ENCODE measurements at regions not wholly inside any gene's neighbourhood (a gene's known extent, or its start where the extent isn't known, plus 50 kb on each side); places are given as distances from the start of the nearest gene placed in this dataset.
A peak's percentile ranks its signal among the peaks of the same experiment; 100 is the strongest.
"Not testable (repeated sequence)": the region's sequence is repeated elsewhere in the genome, so short reads cannot be mapped to it uniquely, and the experiment has no call there.

- Histone ChIP-seq H3K27ac (ENCODE audit: low read depth, low read length) (no peak overlapping the region), H3K4me3 (ENCODE audit: low read depth in 1 of 2, low read length in 2 of 2) (no peak overlapping the region), H3K27me3 (ENCODE audit: control insufficient read depth in 1 of 2, insufficient read depth in 2 of 2, low read length in 2 of 2) (no peaks in the 10 kb centered on the region), H3K9ac (ENCODE audit: low read depth in 1 of 2, low read length in 2 of 2) (no peak overlapping the region), H3K36me3 (ENCODE audit: control insufficient read depth in 1 of 2, insufficient read depth in 2 of 2, low read length in 2 of 2) (no peaks in the 10 kb centered on the region), H3K4me1 (ENCODE audit: control insufficient read depth in 1 of 2, insufficient read depth in 2 of 2, low read length in 2 of 2) (no peaks in the 10 kb centered on the region), H3K9me3 (ENCODE audit: control insufficient read depth in 1 of 2, low read length in 2 of 2) (no peaks in the 10 kb centered on the region)
These were observed 95.8 kb upstream of the GOLGA8J start for GRCh38 chr15:29986946-29987345.

GRCh38 chr15:29978411-29979382 lies 104.1 kb upstream of the GOLGA8J start:
- Histone ChIP-seq H3K4me1 (ENCODE audit: control insufficient read depth in 1 of 2, insufficient read depth in 2 of 2, low read length in 2 of 2) (no peaks in the 10 kb centered on the region), H3K36me3 (ENCODE audit: control insufficient read depth in 1 of 2, insufficient read depth in 2 of 2, low read length in 2 of 2) (no peaks in the 10 kb centered on the region), H3K9me3 (ENCODE audit: control insufficient read depth in 1 of 2, low read length in 2 of 2) (no peaks in the 10 kb centered on the region), H3K4me3 (ENCODE audit: low read depth in 1 of 2, low read length in 2 of 2) (no peak overlapping the region), H3K27ac (ENCODE audit: low read depth, low read length) (no peak overlapping the region), H3K27me3 (ENCODE audit: control insufficient read depth in 1 of 2, insufficient read depth in 2 of 2, low read length in 2 of 2) (peaks cover 0 to 6% of the 10 kb centered on the region in 2 donors), H3K9ac (ENCODE audit: low read depth in 1 of 2, low read length in 2 of 2) (no peak overlapping the region)

- peaks cover 13 to 34% of the 10 kb centered on the region in 2 donors for H3K27me3 ChIP-seq (ENCODE audit: control insufficient read depth in 1 of 2, insufficient read depth in 2 of 2, low read length in 2 of 2)
- H3K9ac ChIP-seq (ENCODE audit: low read depth in 1 of 2, low read length in 2 of 2); H3K4me3 ChIP-seq (ENCODE audit: low read depth in 1 of 2, low read length in 2 of 2); H3K27ac ChIP-seq (ENCODE audit: low read depth, low read length); H3K4me1 ChIP-seq (ENCODE audit: control insufficient read depth in 1 of 2, insufficient read depth in 2 of 2, low read length in 2 of 2); H3K36me3 ChIP-seq (ENCODE audit: control insufficient read depth in 1 of 2, insufficient read depth in 2 of 2, low read length in 2 of 2); H3K9me3 ChIP-seq (ENCODE audit: control insufficient read depth in 1 of 2, low read length in 2 of 2): not testable (repeated sequence)
These were observed 108.7 kb upstream of the GOLGA8J start for GRCh38 chr15:29974056-29974455.

- no peak overlapping the region for H3K27ac ChIP-seq (ENCODE audit: low read depth, low read length)
These were observed 110.7 kb upstream of the GOLGA8J start for GRCh38 chr15:29972051-29972450.

GRCh38 chr15:29970402-29970695 lies 112.4 kb upstream of the GOLGA8J start:
- H3K9me3 ChIP-seq (ENCODE audit: control insufficient read depth in 1 of 2, low read length in 2 of 2) = peaks cover 0 to 7% of the 10 kb centered on the region in 2 donors
- no peak overlapping the region for H3K27ac ChIP-seq (ENCODE audit: low read depth, low read length)
- no peak overlapping the region for H3K4me3 ChIP-seq (ENCODE audit: low read depth in 1 of 2, low read length in 2 of 2)
- peaks cover 3% of the 10 kb centered on the region in 2 donors for H3K4me1 ChIP-seq (ENCODE audit: control insufficient read depth in 1 of 2, insufficient read depth in 2 of 2, low read length in 2 of 2)
- peaks cover 29 to 40% of the 10 kb centered on the region in 2 donors for H3K27me3 ChIP-seq (ENCODE audit: control insufficient read depth in 1 of 2, insufficient read depth in 2 of 2, low read length in 2 of 2)
- no peaks in the 10 kb centered on the region for H3K36me3 ChIP-seq (ENCODE audit: control insufficient read depth in 1 of 2, insufficient read depth in 2 of 2, low read length in 2 of 2)
- no peak overlapping the region for H3K9ac ChIP-seq (ENCODE audit: low read depth in 1 of 2, low read length in 2 of 2)

More at GRCh38 chr15:29972051-29972450, 110.7 kb upstream of the GOLGA8J start:
- peaks cover 25 to 40% of the 10 kb centered on the region in 2 donors for H3K27me3 ChIP-seq (ENCODE audit: control insufficient read depth in 1 of 2, insufficient read depth in 2 of 2, low read length in 2 of 2)
- H3K4me3 ChIP-seq (ENCODE audit: low read depth in 1 of 2, low read length in 2 of 2) = no peak overlapping the region
- H3K36me3 ChIP-seq (ENCODE audit: control insufficient read depth in 1 of 2, insufficient read depth in 2 of 2, low read length in 2 of 2) = no peaks in the 10 kb centered on the region
- H3K4me1 ChIP-seq (ENCODE audit: control insufficient read depth in 1 of 2, insufficient read depth in 2 of 2, low read length in 2 of 2) = peaks cover 3% of the 10 kb centered on the region in 2 donors
- peaks cover 0 to 7% of the 10 kb centered on the region in 2 donors for H3K9me3 ChIP-seq (ENCODE audit: control insufficient read depth in 1 of 2, low read length in 2 of 2)
- no peak overlapping the region for H3K9ac ChIP-seq (ENCODE audit: low read depth in 1 of 2, low read length in 2 of 2)

GRCh38 chr15:29969562-29970401 lies 113.0 kb upstream of the GOLGA8J start:
- peaks cover 3% of the 10 kb centered on the region in 2 donors for H3K4me1 ChIP-seq (ENCODE audit: control insufficient read depth in 1 of 2, insufficient read depth in 2 of 2, low read length in 2 of 2)
- no peak overlapping the region for H3K9ac ChIP-seq (ENCODE audit: low read depth in 1 of 2, low read length in 2 of 2)

GRCh38 chr15:29968895-29969561 lies 113.7 kb upstream of the GOLGA8J start:
- peak overlapping the region in 1 of 2 donors; percentile 43 for H3K4me3 ChIP-seq (ENCODE audit: low read depth in 1 of 2, low read length in 2 of 2)
- no peak overlapping the region for H3K27ac ChIP-seq (ENCODE audit: low read depth, low read length)
- H3K9me3 ChIP-seq (ENCODE audit: control insufficient read depth in 1 of 2, low read length in 2 of 2) = peaks cover 0 to 7% of the 10 kb centered on the region in 2 donors
- H3K4me1 ChIP-seq (ENCODE audit: control insufficient read depth in 1 of 2, insufficient read depth in 2 of 2, low read length in 2 of 2) = peaks cover 3% of the 10 kb centered on the region in 2 donors
- no peak overlapping the region for H3K9ac ChIP-seq (ENCODE audit: low read depth in 1 of 2, low read length in 2 of 2)
- peaks cover 32 to 40% of the 10 kb centered on the region in 2 donors for H3K27me3 ChIP-seq (ENCODE audit: control insufficient read depth in 1 of 2, insufficient read depth in 2 of 2, low read length in 2 of 2)
- H3K36me3 ChIP-seq (ENCODE audit: control insufficient read depth in 1 of 2, insufficient read depth in 2 of 2, low read length in 2 of 2) = no peaks in the 10 kb centered on the region

More at GRCh38 chr15:29969562-29970401, 113.0 kb upstream of the GOLGA8J start:
- Histone ChIP-seq H3K27me3 (ENCODE audit: control insufficient read depth in 1 of 2, insufficient read depth in 2 of 2, low read length in 2 of 2) (peaks cover 30 to 40% of the 10 kb centered on the region in 2 donors), H3K36me3 (ENCODE audit: control insufficient read depth in 1 of 2, insufficient read depth in 2 of 2, low read length in 2 of 2) (no peaks in the 10 kb centered on the region), H3K4me3 (ENCODE audit: low read depth in 1 of 2, low read length in 2 of 2) (no peak overlapping the region), H3K27ac (ENCODE audit: low read depth, low read length) (no peak overlapping the region), H3K9me3 (ENCODE audit: control insufficient read depth in 1 of 2, low read length in 2 of 2) (peaks cover 0 to 7% of the 10 kb centered on the region in 2 donors)

GRCh38 chr15:29968099-29968894 lies 114.5 kb upstream of the GOLGA8J start:
- Histone ChIP-seq H3K9ac (ENCODE audit: low read depth in 1 of 2, low read length in 2 of 2) (no peak overlapping the region), H3K27me3 (ENCODE audit: control insufficient read depth in 1 of 2, insufficient read depth in 2 of 2, low read length in 2 of 2) (peaks cover 32 to 40% of the 10 kb centered on the region in 2 donors), H3K9me3 (ENCODE audit: control insufficient read depth in 1 of 2, low read length in 2 of 2) (peaks cover 0 to 7% of the 10 kb centered on the region in 2 donors), H3K4me3 (ENCODE audit: low read depth in 1 of 2, low read length in 2 of 2) (peak overlapping the region in 1 of 2 donors; percentile 43), H3K36me3 (ENCODE audit: control insufficient read depth in 1 of 2, insufficient read depth in 2 of 2, low read length in 2 of 2) (no peaks in the 10 kb centered on the region), H3K4me1 (ENCODE audit: control insufficient read depth in 1 of 2, insufficient read depth in 2 of 2, low read length in 2 of 2) (peaks cover 3% of the 10 kb centered on the region in 2 donors), H3K27ac (ENCODE audit: low read depth, low read length) (no peak overlapping the region)

- no peak overlapping the region for H3K27ac ChIP-seq (ENCODE audit: low read depth, low read length)
- no peaks in the 10 kb centered on the region for H3K36me3 ChIP-seq (ENCODE audit: control insufficient read depth in 1 of 2, insufficient read depth in 2 of 2, low read length in 2 of 2)
- H3K9ac ChIP-seq (ENCODE audit: low read depth in 1 of 2, low read length in 2 of 2) = no peak overlapping the region
- H3K4me3 ChIP-seq (ENCODE audit: low read depth in 1 of 2, low read length in 2 of 2) = no peak overlapping the region
- no peaks in the 10 kb centered on the region for H3K9me3 ChIP-seq (ENCODE audit: control insufficient read depth in 1 of 2, low read length in 2 of 2)
- H3K4me1 ChIP-seq (ENCODE audit: control insufficient read depth in 1 of 2, insufficient read depth in 2 of 2, low read length in 2 of 2) = no peaks in the 10 kb centered on the region
- peaks cover 8 to 10% of the 10 kb centered on the region in 2 donors for H3K27me3 ChIP-seq (ENCODE audit: control insufficient read depth in 1 of 2, insufficient read depth in 2 of 2, low read length in 2 of 2)
These were observed 120.3 kb upstream of the GOLGA8J start for GRCh38 chr15:29962407-29962806.

All from duodenal mucosa (tissue), 2 donors.